WTC11 (cell line): ENCODE measurements at regions not wholly inside any gene's neighbourhood (a gene's known extent, or its start where the extent isn't known, plus 50 kb on each side); places are given as distances from the start of the nearest gene placed in this dataset.

ENCODE experiments used
- ATAC-seq: fragments of 200-7000 bp; cut with Tn5 transposase; 2 replicates; pipeline ENCODE4 v1.10.0; 2021; ENCODE audit warnings: mild to moderate bottlenecking, moderate library complexity
- CTCF ChIA-PET: fragments of 300-600 bp; sonication (Branson Sonifier 250); formaldehyde crosslinking; loops from one replicate; lab custom pipeline; 2021; ENCODE audit warnings: antibody characterized with exemption; lab: Charles Lee
- POLR2A ChIA-PET: fragments of 350-600 bp; sonication (Branson Sonifier 250); formaldehyde crosslinking; loops from one replicate; lab custom pipeline; 2021; ENCODE audit warnings: antibody characterized with exemption; lab: Charles Lee
- DNase-seq: peaks from one replicate; pipeline ENCODE4 v3.0.0; 2021; ENCODE audit warnings: low spot score
- H3K27ac Mint-ChIP-seq: 2 replicates; pipeline ENCODE4 v1.8.0; 2021; ENCODE audit warnings: mixed read lengths
- H3K27me3 Mint-ChIP-seq: 2 replicates; pipeline ENCODE4 v1.8.0; 2021; ENCODE audit warnings: low read depth, mild to moderate bottlenecking, moderate library complexity, mixed read lengths
- H3K36me3 Mint-ChIP-seq: 2 replicates; pipeline ENCODE4 v1.8.0; 2021; ENCODE audit warnings: mixed read lengths
- H3K4me1 Mint-ChIP-seq: 2 replicates; pipeline ENCODE4 v1.8.0; 2022; ENCODE audit warnings: mixed read lengths
- H3K4me3 Mint-ChIP-seq: 2 replicates; pipeline ENCODE4 v1.8.0; 2021; ENCODE audit warnings: mild to moderate bottlenecking, moderate library complexity, mixed read lengths
- H3K9me3 Mint-ChIP-seq: 2 replicates; pipeline ENCODE4 v1.8.0; 2021; ENCODE audit warnings: mixed read lengths
- ARID4B ChIP-seq: sonication (generic); formaldehyde crosslinking; IDR thresholded peaks from 2 replicates; pipeline ENCODE4 v1.8.0; 2023; ENCODE audit warnings: missing genetic modification reagents, mild to moderate bottlenecking, borderline replicate concordance
- CBFB ChIP-seq: sonication (generic); formaldehyde crosslinking; IDR thresholded peaks from 2 replicates; pipeline ENCODE4 v1.8.1; 2022; ENCODE audit warnings: mild to moderate bottlenecking, low read depth, missing genetic modification reagents
- CTCF ChIP-seq: fragments of 200-600 bp; IDR thresholded peaks from 2 replicates; pipeline ENCODE4 v1.8.0; 2022; ENCODE audit warnings: antibody characterized with exemption
- FOXJ3 ChIP-seq: sonication (generic); formaldehyde crosslinking; IDR thresholded peaks from 2 replicates; pipeline ENCODE4 v1.9.0; 2021; ENCODE audit warnings: missing genetic modification reagents, mild to moderate bottlenecking, borderline replicate concordance
- JAZF1 ChIP-seq: fragments of 250-450 bp; sonication (Bioruptor Pico); IDR thresholded peaks from 2 replicates; pipeline ENCODE4 v1.9.0; 2021; ENCODE audit warnings: moderate library complexity, mild to moderate bottlenecking, inconsistent platforms
- MXD4 ChIP-seq: fragments of 250-450 bp; sonication (Bioruptor Pico); IDR thresholded peaks from 2 replicates; pipeline ENCODE4 v1.8.0; 2021; ENCODE audit warnings: mild to moderate bottlenecking, moderate library complexity, borderline replicate concordance
- NR1H2 ChIP-seq: sonication (generic); formaldehyde crosslinking; IDR thresholded peaks from 2 replicates; pipeline ENCODE4 v1.9.0; 2021; ENCODE audit warnings: mild to moderate bottlenecking, moderate library complexity, missing genetic modification reagents
- NR3C1 ChIP-seq: sonication (generic); formaldehyde crosslinking; conservative IDR thresholded peaks from 2 replicates; pipeline ENCODE4 v1.8.1; 2023; ENCODE audit warnings: low read depth, mild to moderate bottlenecking, missing genetic modification reagents
- SMAD4 ChIP-seq: sonication (generic); formaldehyde crosslinking; IDR thresholded peaks from 2 replicates; pipeline ENCODE4 v1.8.0; 2022; ENCODE audit warnings: mild to moderate bottlenecking, missing genetic modification reagents
- SOX15 ChIP-seq: fragments of 250-450 bp; sonication (Bioruptor Pico); IDR thresholded peaks from 2 replicates; pipeline ENCODE4 v1.9.0; 2021; ENCODE audit warnings: mild to moderate bottlenecking
- TEAD4 ChIP-seq: sonication (generic); formaldehyde crosslinking; IDR thresholded peaks from 2 replicates; pipeline ENCODE4 v1.8.0; 2022; ENCODE audit warnings: mild to moderate bottlenecking, missing genetic modification reagents
- ZNF671 ChIP-seq: fragments of 250-450 bp; sonication (Bioruptor Pico); IDR thresholded peaks from 2 replicates; pipeline ENCODE4 v1.8.0; 2021; ENCODE audit warnings: mild to moderate bottlenecking
- TF ChIP-seq, protein P1 (sequence below): sonication (generic); formaldehyde crosslinking; IDR thresholded peaks from 2 replicates; pipeline ENCODE4 v1.8.1; 2022; ENCODE audit warnings: low read depth, mild to moderate bottlenecking, moderate library complexity, missing genetic modification reagents, borderline replicate concordance
- TF ChIP-seq, protein P2 (sequence below): sonication (generic); formaldehyde crosslinking; IDR thresholded peaks from 2 replicates; pipeline ENCODE4 v1.8.0; 2022; ENCODE audit warnings: missing genetic modification reagents
- TF ChIP-seq, protein P3 (sequence below): sonication (generic); formaldehyde crosslinking; conservative IDR thresholded peaks from 2 replicates; pipeline ENCODE4 v1.8.1; 2022; ENCODE audit warnings: mild to moderate bottlenecking, missing genetic modification reagents

GRCh38 chr10:57249615-57250281, 888.7 kb upstream of the ZWINT start:
- ATAC-seq (no peak), DNase-seq (no peak)
- no peak overlapping the region for H3K4me3 Mint-ChIP-seq
- no peak overlapping the region for H3K27ac Mint-ChIP-seq
- peaks cover 15% of the 10 kb centered on the region for H3K9me3 Mint-ChIP-seq
- peaks cover 9% of the 10 kb centered on the region for H3K4me1 Mint-ChIP-seq
- TF ChIP-seq ZNF671 (no peak), SOX15 (CRISPR knock-in tag) (no peak), ARID4B (no peak), NR1H2 (CRISPR knock-in tag) (no peak), MXD4 (CRISPR knock-in tag) (no peak), NR3C1 (CRISPR knock-in tag) (no peak), JAZF1 (CRISPR knock-in tag) (no peak)
- TF ChIP-seq, protein P1, sequence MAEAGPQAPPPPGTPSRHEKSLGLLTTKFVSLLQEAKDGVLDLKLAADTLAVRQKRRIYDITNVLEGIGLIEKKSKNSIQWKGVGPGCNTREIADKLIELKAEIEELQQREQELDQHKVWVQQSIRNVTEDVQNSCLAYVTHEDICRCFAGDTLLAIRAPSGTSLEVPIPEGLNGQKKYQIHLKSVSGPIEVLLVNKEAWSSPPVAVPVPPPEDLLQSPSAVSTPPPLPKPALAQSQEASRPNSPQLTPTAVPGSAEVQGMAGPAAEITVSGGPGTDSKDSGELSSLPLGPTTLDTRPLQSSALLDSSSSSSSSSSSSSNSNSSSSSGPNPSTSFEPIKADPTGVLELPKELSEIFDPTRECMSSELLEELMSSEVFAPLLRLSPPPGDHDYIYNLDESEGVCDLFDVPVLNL (CRISPR knock-in tag) = no peak
- no peaks in the 10 kb centered on the region for H3K27me3 Mint-ChIP-seq
- POLR2A ChIA-PET = no interaction called here
- H3K36me3 Mint-ChIP-seq = peaks cover 13% of the 10 kb centered on the region
- CTCF ChIA-PET = no interaction called here

- H3K9me3 Mint-ChIP-seq = peaks cover 15% of the 10 kb centered on the region
- no peaks in the 10 kb centered on the region for H3K27me3 Mint-ChIP-seq
- ChIA-PET CTCF (no interaction called here), POLR2A (no interaction called here)
- no peak for TF ChIP-seq TEAD4 (CRISPR knock-in tag)
- TF ChIP-seq, protein P2, sequence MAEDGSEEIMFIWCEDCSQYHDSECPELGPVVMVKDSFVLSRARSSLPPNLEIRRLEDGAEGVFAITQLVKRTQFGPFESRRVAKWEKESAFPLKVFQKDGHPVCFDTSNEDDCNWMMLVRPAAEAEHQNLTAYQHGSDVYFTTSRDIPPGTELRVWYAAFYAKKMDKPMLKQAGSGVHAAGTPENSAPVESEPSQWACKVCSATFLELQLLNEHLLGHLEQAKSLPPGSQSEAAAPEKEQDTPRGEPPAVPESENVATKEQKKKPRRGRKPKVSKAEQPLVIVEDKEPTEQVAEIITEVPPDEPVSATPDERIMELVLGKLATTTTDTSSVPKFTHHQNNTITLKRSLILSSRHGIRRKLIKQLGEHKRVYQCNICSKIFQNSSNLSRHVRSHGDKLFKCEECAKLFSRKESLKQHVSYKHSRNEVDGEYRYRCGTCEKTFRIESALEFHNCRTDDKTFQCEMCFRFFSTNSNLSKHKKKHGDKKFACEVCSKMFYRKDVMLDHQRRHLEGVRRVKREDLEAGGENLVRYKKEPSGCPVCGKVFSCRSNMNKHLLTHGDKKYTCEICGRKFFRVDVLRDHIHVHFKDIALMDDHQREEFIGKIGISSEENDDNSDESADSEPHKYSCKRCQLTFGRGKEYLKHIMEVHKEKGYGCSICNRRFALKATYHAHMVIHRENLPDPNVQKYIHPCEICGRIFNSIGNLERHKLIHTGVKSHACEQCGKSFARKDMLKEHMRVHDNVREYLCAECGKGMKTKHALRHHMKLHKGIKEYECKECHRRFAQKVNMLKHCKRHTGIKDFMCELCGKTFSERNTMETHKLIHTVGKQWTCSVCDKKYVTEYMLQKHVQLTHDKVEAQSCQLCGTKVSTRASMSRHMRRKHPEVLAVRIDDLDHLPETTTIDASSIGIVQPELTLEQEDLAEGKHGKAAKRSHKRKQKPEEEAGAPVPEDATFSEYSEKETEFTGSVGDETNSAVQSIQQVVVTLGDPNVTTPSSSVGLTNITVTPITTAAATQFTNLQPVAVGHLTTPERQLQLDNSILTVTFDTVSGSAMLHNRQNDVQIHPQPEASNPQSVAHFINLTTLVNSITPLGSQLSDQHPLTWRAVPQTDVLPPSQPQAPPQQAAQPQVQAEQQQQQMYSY (CRISPR knock-in tag) = 0 out of 2 replicates have a peak, but pooled peaks have one; percentile 24
- peak overlapping the region; percentile 57 for H3K4me3 Mint-ChIP-seq
- peaks cover 13% of the 10 kb centered on the region for H3K36me3 Mint-ChIP-seq
- ATAC-seq (peak; percentile 67), DNase-seq (no peak)
- H3K4me1 Mint-ChIP-seq = peaks cover 9% of the 10 kb centered on the region
- H3K27ac Mint-ChIP-seq = no peak overlapping the region
Observed at GRCh38 chr10:57247271-57247670, 886.2 kb upstream of the ZWINT start.

- POLR2A ChIA-PET = no interaction called here
- TF ChIP-seq NR1H2 (CRISPR knock-in tag) = no peak
- no peak for TF ChIP-seq ARID4B
- TF ChIP-seq, protein P3, sequence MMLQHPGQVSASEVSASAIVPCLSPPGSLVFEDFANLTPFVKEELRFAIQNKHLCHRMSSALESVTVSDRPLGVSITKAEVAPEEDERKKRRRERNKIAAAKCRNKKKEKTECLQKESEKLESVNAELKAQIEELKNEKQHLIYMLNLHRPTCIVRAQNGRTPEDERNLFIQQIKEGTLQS (CRISPR knock-in tag) = no peak
- no peak for TF ChIP-seq FOXJ3 (CRISPR knock-in tag)
- TF ChIP-seq SMAD4 = no peak
- TF ChIP-seq CBFB (CRISPR knock-in tag) = no peak
- TF ChIP-seq CTCF = no peak
- CTCF ChIA-PET = no interaction called here
- DNase-seq (no peak), ATAC-seq (no peak)
- Mint-ChIP-seq H3K27me3 (no peaks in the 10 kb centered on the region; the same call in 1 of the 2 replicates), H3K27ac (no peak overlapping the region), H3K9me3 (peaks cover 31% of the 10 kb centered on the region), H3K36me3 (peaks cover 21% of the 10 kb centered on the region), H3K4me3 (no peak overlapping the region), H3K4me1 (peaks cover 53% of the 10 kb centered on the region)
Observed at GRCh38 chr10:57225920-57226319, 864.9 kb upstream of the ZWINT start.
